ENCODE measurements at regions not wholly inside any gene's neighbourhood (a gene's known extent, or its start where the extent isn't known, plus 50 kb on each side); places are given as distances from the start of the nearest gene placed in this dataset.
"Not testable (repeated sequence)": the region's sequence is repeated elsewhere in the genome, so short reads cannot be mapped to it uniquely, and the experiment has no call there.

DNA sequence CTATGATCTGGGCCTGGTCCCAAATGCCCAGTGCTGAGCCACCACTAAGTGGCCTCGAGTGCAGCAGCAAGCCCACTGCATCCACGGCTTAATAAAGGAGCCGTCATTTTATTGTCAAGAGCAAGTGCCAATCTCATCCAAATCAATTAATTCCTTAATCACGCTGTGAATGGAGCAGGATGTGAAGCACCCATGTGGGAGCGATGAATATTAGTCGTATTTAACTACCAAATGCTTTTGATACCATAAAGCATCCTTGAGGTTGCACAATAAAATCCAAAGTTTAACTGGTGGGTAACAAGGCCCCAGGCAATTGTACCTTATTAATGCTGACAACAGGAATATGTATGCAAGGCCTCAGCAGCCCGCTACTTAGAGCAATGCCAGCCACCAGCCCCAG is 226.0 kb upstream of the C16orf82 start:
- TF ChIP-seq, protein P1, sequence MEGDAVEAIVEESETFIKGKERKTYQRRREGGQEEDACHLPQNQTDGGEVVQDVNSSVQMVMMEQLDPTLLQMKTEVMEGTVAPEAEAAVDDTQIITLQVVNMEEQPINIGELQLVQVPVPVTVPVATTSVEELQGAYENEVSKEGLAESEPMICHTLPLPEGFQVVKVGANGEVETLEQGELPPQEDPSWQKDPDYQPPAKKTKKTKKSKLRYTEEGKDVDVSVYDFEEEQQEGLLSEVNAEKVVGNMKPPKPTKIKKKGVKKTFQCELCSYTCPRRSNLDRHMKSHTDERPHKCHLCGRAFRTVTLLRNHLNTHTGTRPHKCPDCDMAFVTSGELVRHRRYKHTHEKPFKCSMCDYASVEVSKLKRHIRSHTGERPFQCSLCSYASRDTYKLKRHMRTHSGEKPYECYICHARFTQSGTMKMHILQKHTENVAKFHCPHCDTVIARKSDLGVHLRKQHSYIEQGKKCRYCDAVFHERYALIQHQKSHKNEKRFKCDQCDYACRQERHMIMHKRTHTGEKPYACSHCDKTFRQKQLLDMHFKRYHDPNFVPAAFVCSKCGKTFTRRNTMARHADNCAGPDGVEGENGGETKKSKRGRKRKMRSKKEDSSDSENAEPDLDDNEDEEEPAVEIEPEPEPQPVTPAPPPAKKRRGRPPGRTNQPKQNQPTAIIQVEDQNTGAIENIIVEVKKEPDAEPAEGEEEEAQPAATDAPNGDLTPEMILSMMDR (IDR thresholded peaks at IDR 0.05; ENCODE audit: insufficient read depth, low read length, poor library complexity, severe bottlenecking), result no peak
- no peaks in the 10 kb centered on the region for H3K36me3 ChIP-seq (ENCODE audit: control insufficient read depth, insufficient read depth, low read length)
- H3K27me3 ChIP-seq (ENCODE audit: control insufficient read depth, insufficient read depth, low read length), result no peaks in the 10 kb centered on the region
- H3K4me3 ChIP-seq (ENCODE audit: low read depth, low read length), result no peak overlapping the region
- DNase-seq (ENCODE audit: low read depth), result no peak

DNA sequence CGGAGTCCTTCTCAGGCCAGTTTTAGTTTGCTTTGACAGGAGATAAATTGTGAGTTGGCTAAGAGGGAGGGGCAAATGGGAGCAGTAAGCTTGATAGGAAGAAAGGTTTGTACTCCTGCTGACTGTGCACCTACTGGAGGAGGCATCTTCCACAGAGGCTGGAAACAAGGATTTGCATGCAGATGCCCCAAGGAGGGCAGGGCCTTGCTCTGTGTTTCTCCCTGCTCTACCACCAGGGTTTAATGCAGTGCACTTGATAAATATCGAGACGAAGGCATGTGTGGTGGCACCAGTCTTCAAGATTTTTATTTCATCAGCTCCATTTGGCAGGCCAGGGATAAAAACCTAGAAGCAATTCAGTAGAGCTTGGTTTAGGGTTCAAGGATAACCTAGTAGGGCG is 210.5 kb upstream of the C16orf82 start:
- TF ChIP-seq, protein P1 (IDR thresholded peaks at IDR 0.05; ENCODE audit: insufficient read depth, low read length, poor library complexity, severe bottlenecking), result no peak
- Histone ChIP-seq H3K36me3 (ENCODE audit: control insufficient read depth, insufficient read depth, low read length) (no peaks in the 10 kb centered on the region), H3K4me3 (ENCODE audit: low read depth, low read length) (no peak overlapping the region), H3K27me3 (ENCODE audit: control insufficient read depth, insufficient read depth, low read length) (no peaks in the 10 kb centered on the region)
- no peak for DNase-seq (ENCODE audit: low read depth)

DNA sequence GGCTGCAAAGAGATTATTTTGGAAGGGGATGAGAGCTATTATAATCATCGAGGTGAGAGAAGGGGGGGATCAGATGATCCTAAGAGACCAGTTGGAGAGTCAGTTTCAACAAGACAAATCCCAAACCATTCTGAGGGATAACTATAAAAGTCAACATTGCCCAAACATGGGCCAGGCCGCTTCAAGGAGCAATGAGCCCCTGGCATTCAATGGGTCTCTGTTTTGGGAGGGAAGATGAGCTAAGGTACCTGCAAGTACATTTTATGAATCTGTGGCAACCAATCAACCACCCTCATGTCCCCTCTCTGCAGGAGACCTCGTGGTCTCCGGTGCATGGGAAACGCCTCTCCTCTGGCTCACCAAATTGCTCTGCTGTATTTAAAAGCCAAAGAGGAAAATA is 209.9 kb upstream of the C16orf82 start:
- no peak for DNase-seq (ENCODE audit: low read depth)
- Histone ChIP-seq H3K4me3 (ENCODE audit: low read depth, low read length) (no peak overlapping the region), H3K36me3 (ENCODE audit: control insufficient read depth, insufficient read depth, low read length) (no peaks in the 10 kb centered on the region), H3K27me3 (ENCODE audit: control insufficient read depth, insufficient read depth, low read length) (no peaks in the 10 kb centered on the region)
- TF ChIP-seq, protein P1 (IDR thresholded peaks at IDR 0.05; ENCODE audit: insufficient read depth, low read length, poor library complexity, severe bottlenecking), result no peak

DNA sequence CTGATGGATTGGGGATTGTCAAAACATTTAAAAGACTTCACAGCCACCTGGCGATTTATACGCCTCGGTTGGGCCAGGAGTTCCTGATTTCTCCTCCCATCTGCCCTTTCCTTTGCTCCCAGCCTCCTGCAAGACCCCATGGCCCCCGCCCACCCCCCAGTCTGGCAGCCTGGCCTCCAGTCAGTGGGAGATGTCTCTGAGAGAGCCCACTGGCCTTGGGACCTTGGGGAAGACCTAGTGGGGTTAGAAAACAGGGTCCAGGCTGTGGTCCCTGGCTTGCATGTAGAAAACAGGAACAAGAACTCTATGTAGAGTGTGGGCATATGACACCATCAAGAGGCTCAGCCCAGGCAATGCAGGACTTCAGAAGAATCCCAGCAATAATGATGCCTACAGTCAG is 209.4 kb upstream of the C16orf82 start:
- no peak for DNase-seq (ENCODE audit: low read depth)
- no peaks in the 10 kb centered on the region for H3K27me3 ChIP-seq (ENCODE audit: control insufficient read depth, insufficient read depth, low read length)
- TF ChIP-seq, protein P1 (IDR thresholded peaks at IDR 0.05; ENCODE audit: insufficient read depth, low read length, poor library complexity, severe bottlenecking), result no peak
- H3K4me3 ChIP-seq (ENCODE audit: low read depth, low read length), result no peak overlapping the region
- H3K36me3 ChIP-seq (ENCODE audit: control insufficient read depth, insufficient read depth, low read length), result no peaks in the 10 kb centered on the region

GRCh38 chr16:26860506-26860905 is 206.2 kb upstream of the C16orf82 start:
- no peaks in the 10 kb centered on the region for H3K36me3 ChIP-seq (ENCODE audit: control insufficient read depth, insufficient read depth, low read length)
- H3K27me3 ChIP-seq (ENCODE audit: control insufficient read depth, insufficient read depth, low read length), result no peaks in the 10 kb centered on the region
- no peak for DNase-seq (ENCODE audit: low read depth)
- TF ChIP-seq, protein P1 (IDR thresholded peaks at IDR 0.05; ENCODE audit: insufficient read depth, low read length, poor library complexity, severe bottlenecking), result no peak
- no peak overlapping the region for H3K4me3 ChIP-seq (ENCODE audit: low read depth, low read length)

- DNase-seq (ENCODE audit: low read depth), result peak; percentile 1
- no peaks in the 10 kb centered on the region for H3K27me3 ChIP-seq (ENCODE audit: control insufficient read depth, insufficient read depth, low read length)
- TF ChIP-seq, protein P1 (IDR thresholded peaks at IDR 0.05; ENCODE audit: insufficient read depth, low read length, poor library complexity, severe bottlenecking), result no peak
- H3K36me3 ChIP-seq (ENCODE audit: control insufficient read depth, insufficient read depth, low read length), result no peaks in the 10 kb centered on the region
- no peak overlapping the region for H3K4me3 ChIP-seq (ENCODE audit: low read depth, low read length)
Observed at GRCh38 chr16:26863931-26864330, 202.8 kb upstream of the C16orf82 start.

GRCh38 chr16:26874318-26874717 is 192.4 kb upstream of the C16orf82 start:
- H3K4me3 ChIP-seq (ENCODE audit: low read depth, low read length); H3K27me3 ChIP-seq (ENCODE audit: control insufficient read depth, insufficient read depth, low read length); DNase-seq (ENCODE audit: low read depth); H3K36me3 ChIP-seq (ENCODE audit: control insufficient read depth, insufficient read depth, low read length): not testable (repeated sequence)
